Kasumi-1 (cell line): ENCODE measurements at regions not wholly inside any gene's neighbourhood (a gene's known extent, or its start where the extent isn't known, plus 50 kb on each side); places are given as distances from the start of the nearest gene placed in this dataset.

ENCODE experiments used
- DNase-seq, 2 experiments: peaks; one replicate each; lab custom pipeline; 2025; lab: John Stamatoyannopoulos, UW

DNA sequence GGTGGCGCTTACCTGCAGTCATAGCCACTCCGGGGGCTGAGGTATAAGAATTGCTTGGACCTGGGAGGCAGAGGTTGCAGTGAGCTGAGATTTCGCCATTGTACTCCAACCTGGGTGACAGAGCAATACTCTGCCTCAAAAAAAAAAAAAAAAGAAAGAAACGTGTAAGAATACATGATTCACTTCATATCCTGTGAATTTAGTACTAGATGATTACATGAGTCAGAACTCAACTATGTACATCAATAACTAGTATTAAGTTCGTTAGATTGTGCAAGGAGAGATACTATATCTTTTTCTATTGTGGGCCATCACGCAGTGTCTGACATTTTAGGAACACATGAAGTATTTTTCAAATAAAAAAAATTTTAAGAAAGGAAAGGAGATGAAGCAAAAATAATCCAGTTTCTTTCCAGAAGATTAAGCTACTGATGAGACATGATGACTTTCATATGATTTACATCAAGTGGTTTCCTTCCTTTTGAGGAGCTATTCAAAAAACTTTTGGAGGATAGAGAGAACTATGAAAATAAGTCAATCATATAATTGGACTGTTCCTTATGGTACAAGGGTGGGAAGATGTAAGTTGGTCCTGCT lies 64.7 kb upstream of the EXOC1L start:
- no peak for DNase-seq

DNA sequence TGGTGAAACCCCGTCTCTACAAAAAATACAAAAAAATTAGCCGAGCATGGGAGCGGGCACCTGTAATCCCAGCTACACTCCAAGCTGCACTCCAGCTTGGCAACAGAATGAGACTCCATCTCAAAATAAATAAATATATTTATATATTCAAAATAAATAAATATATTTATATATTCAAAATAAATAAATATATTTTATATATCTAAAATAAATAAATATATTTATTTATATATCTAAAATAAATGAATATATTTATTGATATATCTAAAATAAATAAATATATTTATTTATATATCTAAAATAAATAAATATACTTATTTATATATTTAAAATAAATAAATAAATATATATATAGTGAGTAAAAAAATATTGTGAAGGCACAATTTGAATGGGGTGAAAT lies 63.4 kb upstream of the EXOC1L start:
- DNase-seq: no peak

DNA sequence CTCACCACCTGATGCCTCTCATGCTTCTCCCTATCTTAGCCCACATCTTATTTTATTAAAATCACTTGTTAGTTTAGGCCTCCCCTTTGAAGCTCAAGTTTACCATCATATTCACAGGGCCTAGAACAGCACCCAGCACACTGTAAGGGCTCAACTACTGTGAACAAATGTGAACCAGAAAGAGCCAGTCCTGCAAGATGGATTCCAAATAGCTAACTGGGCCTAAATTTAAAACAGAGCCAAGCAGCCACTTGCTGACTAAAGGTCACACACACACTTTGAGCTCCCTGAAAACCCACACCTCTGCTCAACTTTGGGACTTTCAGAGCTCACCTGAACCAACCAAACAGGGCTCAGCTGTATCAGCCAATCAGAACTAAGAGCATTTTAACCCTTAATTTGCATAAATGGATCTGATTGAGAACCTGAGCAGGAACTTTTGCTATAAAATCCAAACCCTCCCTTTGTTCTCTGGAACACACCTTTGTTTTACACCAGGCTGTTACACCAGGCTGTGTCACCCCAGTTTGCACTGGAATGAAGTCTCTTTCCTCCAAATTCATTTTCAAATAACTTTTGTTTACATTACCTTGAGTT lies 62.1 kb upstream of the EXOC1L start:
- no peak for DNase-seq

DNA sequence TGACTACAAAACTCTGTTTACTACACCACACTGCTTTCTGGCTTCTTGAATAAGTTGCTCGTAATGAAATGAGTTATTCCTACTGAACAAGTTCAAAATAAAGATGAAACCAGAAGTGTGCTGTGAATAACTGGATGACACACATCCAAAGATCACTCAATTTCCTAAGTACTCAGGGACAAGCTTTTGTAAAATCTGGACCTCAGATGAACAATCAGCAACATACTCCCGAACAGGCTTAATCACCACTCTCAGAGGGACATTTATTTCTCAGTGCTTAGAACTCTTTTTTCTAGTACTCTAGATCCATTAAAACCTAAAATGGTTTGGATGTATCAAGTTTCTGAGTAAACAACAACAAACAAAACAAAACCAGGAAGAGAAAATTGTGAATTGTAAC lies 61.5 kb upstream of the EXOC1L start:
- DNase-seq: no peak

DNA sequence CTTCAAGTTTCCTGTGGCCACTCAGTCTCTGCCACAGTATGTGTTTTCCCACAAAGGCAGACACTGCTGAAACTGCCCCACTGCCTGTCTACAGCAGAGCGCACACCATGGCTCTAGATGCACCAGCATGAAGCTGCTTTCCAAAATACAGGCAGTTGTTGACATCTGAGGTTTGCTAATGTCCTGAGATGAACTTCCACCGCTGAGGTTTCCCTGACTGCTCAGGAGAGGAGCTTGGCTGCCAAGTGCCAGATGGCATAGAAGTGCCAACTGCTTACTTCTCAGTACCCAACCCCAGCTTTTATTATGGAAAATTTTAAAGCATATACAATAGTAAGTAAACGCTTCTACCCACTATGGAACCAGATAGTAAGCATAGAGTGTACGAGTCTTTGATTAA lies 61.0 kb upstream of the EXOC1L start:
- no peak for DNase-seq

DNA sequence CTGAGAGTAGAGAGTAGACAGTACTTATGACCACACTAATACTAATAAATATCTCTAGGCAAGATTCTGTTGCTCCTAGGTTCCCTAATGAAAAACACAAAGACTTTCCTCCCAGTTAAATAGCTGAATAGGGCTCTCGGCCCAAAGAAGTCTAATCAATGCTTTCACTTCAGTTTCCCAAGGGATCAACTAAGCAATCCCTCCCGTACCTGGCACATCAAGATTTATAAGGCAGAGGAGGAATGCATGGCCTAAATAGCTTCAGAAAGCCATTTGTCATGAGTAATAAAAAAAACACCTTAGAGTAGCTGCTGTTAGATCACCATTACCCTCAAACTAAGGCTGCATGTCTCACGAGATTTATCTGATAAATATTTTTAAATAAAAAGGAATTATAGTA lies 56.8 kb upstream of the EXOC1L start:
- DNase-seq: no peak

DNA sequence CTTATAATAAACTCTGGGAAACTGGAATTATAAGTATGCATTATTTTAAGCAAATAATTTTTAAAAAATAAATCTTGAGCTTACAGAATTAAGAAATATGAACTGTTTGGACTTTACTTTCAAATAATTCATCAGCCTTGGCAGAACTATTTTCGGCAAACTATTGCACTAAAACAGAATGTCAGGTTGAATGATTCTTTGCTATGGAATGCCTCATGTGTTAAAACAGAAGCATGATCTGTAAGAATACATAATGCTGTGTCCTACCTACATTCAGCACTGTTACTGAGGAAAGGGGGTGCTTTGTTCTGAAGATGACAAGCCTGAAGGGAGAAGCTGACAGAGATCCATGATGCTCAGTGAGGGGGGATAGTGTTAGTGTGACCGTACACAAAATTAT lies 55.6 kb upstream of the EXOC1L start:
- no peak for DNase-seq

DNA sequence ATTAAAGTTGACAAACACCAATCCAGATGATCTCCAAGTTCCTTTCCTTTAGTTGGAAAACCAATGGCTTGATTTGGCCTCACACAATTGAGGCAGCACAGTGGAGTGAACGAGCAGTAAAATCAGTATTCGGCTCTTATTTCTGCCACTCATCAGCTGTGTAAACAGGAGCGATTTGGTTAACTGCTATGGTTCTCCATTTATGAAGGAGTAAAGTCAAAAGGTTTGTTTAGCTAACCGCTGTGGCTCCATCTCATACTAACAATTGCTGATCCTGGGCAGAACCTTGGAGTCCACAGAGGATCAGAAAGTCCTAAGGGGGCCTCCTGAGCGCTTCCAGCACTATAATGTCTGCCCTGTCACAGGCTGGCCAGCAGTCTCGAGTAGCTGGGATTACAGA lies 54.5 kb upstream of the EXOC1L start:
- DNase-seq: no peak

DNA sequence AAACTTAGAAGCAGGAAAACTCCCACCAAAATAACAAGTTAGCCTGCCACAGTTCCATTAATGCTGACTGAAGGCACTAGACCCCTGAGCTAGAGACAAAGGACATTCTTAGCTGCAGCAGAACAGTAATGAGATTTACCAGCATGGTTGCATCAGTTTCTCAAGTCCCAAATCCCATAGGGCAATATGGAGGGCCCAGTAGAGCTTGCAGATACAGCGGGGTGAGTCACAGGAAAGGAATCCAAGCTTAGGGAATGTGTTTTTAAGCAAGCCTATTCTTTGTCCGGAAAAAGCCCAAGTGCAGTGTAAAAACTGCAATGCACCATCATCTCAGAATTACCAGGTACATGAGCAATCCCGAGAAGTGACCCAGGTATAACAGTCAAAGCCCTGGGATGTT lies 51.3 kb upstream of the EXOC1L start:
- DNase-seq: no peak
